Heart right ventricle (tissue), 16 donors: ENCODE measurements at regions not wholly inside any gene's neighbourhood (a gene's known extent, or its start where the extent isn't known, plus 50 kb on each side); places are given as distances from the start of the nearest gene placed in this dataset.

Experiments
- ATAC-seq, 8 donors: fragments of 200-7000 bp; cut with Tn5 transposase; one replicate each; pipeline ENCODE4 v1.9.1; 2020; ENCODE audit warnings: mild to moderate bottlenecking in 8 of 8, moderate library complexity in 8 of 8, moderate number of reproducible peaks in 1 of 8
- DNase-seq, 2 donors: peaks; one replicate each; pipeline ENCODE4 v3.0.0-alpha.2; 2020
- H3K27ac ChIP-seq, 10 donors: fragments of 200-600 bp; sonication (generic) in 2 of 10; one replicate each; pipeline versions ENCODE4 v1.5.0 to v1.8.0; 2020 to 2022; ENCODE audit warnings: mild to moderate bottlenecking in 3 of 10
- H3K27me3 ChIP-seq, 7 donors: fragments of 200-600 bp; one replicate each; pipeline ENCODE4 v1.8.0; 2021 to 2022; ENCODE audit warnings: mild to moderate bottlenecking in 2 of 7
- H3K36me3 ChIP-seq, 9 donors: fragments of 200-600 bp; sonication (generic) in 1 of 9; one replicate each; pipeline versions ENCODE4 v1.5.0 to v1.8.0; 2020 to 2022; ENCODE audit warnings: mild to moderate bottlenecking in 2 of 9
- H3K4me1 ChIP-seq, 9 donors: fragments of 200-600 bp; sonication (generic) in 1 of 9; one replicate each; pipeline versions ENCODE4 v1.5.0 to v1.8.0; 2020 to 2022; ENCODE audit warnings: mild to moderate bottlenecking in 4 of 9
- H3K4me3 ChIP-seq, 10 donors: fragments of 200-600 bp; sonication (generic) in 2 of 10; one replicate each; pipeline versions ENCODE4 v1.5.0 to v1.8.0; 2020 to 2022; ENCODE audit warnings: mild to moderate bottlenecking in 7 of 10, moderate library complexity in 2 of 10
- H3K9me3 ChIP-seq, 11 donors: fragments of 200-600 bp in 10 of 11; sonication (generic) in 2 of 11; one replicate each; pipeline versions ENCODE4 v1.5.0 to v1.8.0; 2013 to 2022; ENCODE audit warnings: mild to moderate bottlenecking in 2 of 11, control low read depth in 1 of 11, moderate library complexity in 1 of 11
- CTCF ChIP-seq, 9 donors: fragments of 200-600 bp; sonication (generic) in 2 of 9; IDR thresholded peaks; one replicate each; pipeline versions ENCODE4 v1.5.0 to v1.8.0; 2021 to 2022; ENCODE audit warnings: antibody characterized with exemption in 9 of 9, mild to moderate bottlenecking in 5 of 9, moderate library complexity in 1 of 9
- WGBS, 2 donors: extraction: QIAGEN DNeasy Blood & Tissue Kit; methylation state at CpG; one replicate each; pipeline ENCODE4 v1.1.7; 2013; ENCODE audit warnings: inconsistent platforms in 1 of 2; 5-methylcytosine and 5-hydroxymethylcytosine counted together
- intact Hi-C, 10 donors: fragments of 100-400 bp; cut with DNase I; formaldehyde crosslinking; loops; one replicate each; pipeline versions ENCODE4 v1.11.1 to v1.14.2; 2022
- donor health status: Arrhythmogenic right ventricular cardiomyopathy.
- donor health status: ischemic (EF 13 %, LVEDD 7.1; RV severe dilation, severe dysfunction).
- donor health status: healthy with polysubstance abuse.
- donor health status: DM: no; HTN: yes; CAD: no.
- donor health status: DM: no; HTN: no; CAD: no.
- donor health status: ischemic (EF 25% LVEDD 6.9; RV normal size, moderate dysfunction).
- donor health status: ischemic (EF 25% LVEDD 5.7; RV mildly dilated, moderate dysfunction).
- donor health status: healthy.
- donor health status: DM: yes; HTN: yes; CAD: no.
- donor health status: Ischemic cardiomyopathy.
- donor health status: ischemic (EF 35%, LVEDD 5.7; RV mildly dilated, moderate dysfunction).
- donor health status: nonischemic (EF 11% LVEDD 7.7; RV severe dilation, severe dysfunction).
- donor health status: DM: yes; HTN: yes; CAD: no.
- donor health status: PGD.
- donor health status: ischemic (EF 29% LVEDD 5.4; RV normal size, mild dysfunction).
- donor health status: nonischemic (EF 23%, LVEDD 6.1; RV moderate dilation, normal function).

GRCh38 chr5:175131432-175131831 is 312.6 kb downstream of the DRD1 start:
- Histone ChIP-seq H3K4me1 (no peaks in the 10 kb centered on the region), H3K9me3 (peaks cover 0 to 20% (median 0%) of the 10 kb centered on the region in 11 donors), H3K27ac (no peak overlapping the region), H3K4me3 (no peak overlapping the region), H3K36me3 (no peaks in the 10 kb centered on the region), H3K27me3 (peaks cover 0 to 5% (median 0%) of the 10 kb centered on the region in 7 donors)
- intact Hi-C loops = no loop called here
- DNase-seq = no peak
- no peak for TF ChIP-seq CTCF (IDR thresholded peaks at IDR 0.05)
- WGBS, 2 donors = 24% methylated on average over 8 of the region's 8 CpGs
- no peak for ATAC-seq

DNA sequence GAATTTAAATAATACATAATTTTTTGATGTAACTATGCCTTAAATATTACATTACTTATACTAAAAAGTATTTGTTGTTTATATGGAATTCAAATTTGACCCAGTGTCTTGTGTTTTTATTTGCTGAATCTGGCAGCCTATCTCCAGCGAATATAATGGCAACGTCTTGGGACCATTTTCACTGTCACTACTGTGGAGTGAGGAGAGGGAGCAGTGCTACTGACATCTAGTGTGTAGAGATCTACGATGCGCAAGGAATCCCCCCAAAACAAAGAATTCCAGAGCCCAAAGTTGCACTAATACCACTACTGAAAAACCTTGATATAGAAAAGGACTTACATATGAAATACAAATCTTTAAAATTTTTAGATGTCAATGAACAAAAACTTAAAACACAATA is 314.4 kb downstream of the DRD1 start:
- WGBS, 2 donors = 65 to 67% methylated on average over 4 of the region's 4 CpGs
- ATAC-seq = no peak
- no peak for DNase-seq
- Histone ChIP-seq H3K36me3 (no peaks in the 10 kb centered on the region), H3K9me3 (peaks cover 0 to 8% (median 0%) of the 10 kb centered on the region in 11 donors), H3K4me3 (no peak overlapping the region), H3K27ac (no peak overlapping the region), H3K4me1 (no peaks in the 10 kb centered on the region), H3K27me3 (peaks cover 0 to 5% (median 0%) of the 10 kb centered on the region in 7 donors)
- TF ChIP-seq CTCF (IDR thresholded peaks at IDR 0.05) = no peak
- intact Hi-C loops = no loop called here

- Histone ChIP-seq H3K9me3 (peaks cover 0 to 8% (median 0%) of the 10 kb centered on the region in 11 donors), H3K27me3 (peaks cover 0 to 5% (median 0%) of the 10 kb centered on the region in 7 donors), H3K4me1 (no peaks in the 10 kb centered on the region), H3K36me3 (no peaks in the 10 kb centered on the region), H3K4me3 (no peak overlapping the region), H3K27ac (no peak overlapping the region)
- intact Hi-C loops = no loop called here
- TF ChIP-seq CTCF (IDR thresholded peaks at IDR 0.05) = no peak
- no peak for ATAC-seq
- 45 to 48% methylated on average over 4 of the region's 4 CpGs for WGBS, 2 donors
- no peak for DNase-seq
Measured at GRCh38 chr5:175129121-175129520, 314.9 kb downstream of the DRD1 start.

- no peak overlapping the region for H3K27ac ChIP-seq
- peaks cover 0 to 14% (median 0%) of the 10 kb centered on the region in 11 donors for H3K9me3 ChIP-seq
- ATAC-seq (no peak), DNase-seq (no peak)
- 74 to 78% methylated on average over 5 of the region's 5 CpGs for WGBS, 2 donors
- no peak overlapping the region for H3K4me3 ChIP-seq
- H3K4me1 ChIP-seq = no peaks in the 10 kb centered on the region
- no peaks in the 10 kb centered on the region for H3K36me3 ChIP-seq
- no peak for TF ChIP-seq CTCF (IDR thresholded peaks at IDR 0.05)
- intact Hi-C loops = no loop called here
- peaks cover 0 to 2% (median 0%) of the 10 kb centered on the region in 7 donors for H3K27me3 ChIP-seq
Measured at GRCh38 chr5:175124821-175125220, 319.2 kb downstream of the DRD1 start.
